Stimulated activated CD4-positive, alpha-beta T cell treated with anti-CD3 and anti-CD28 coated beads, Interleukin-4, amount 100 ng/mL, for 1 hour (primary cell): ENCODE measurements at regions not wholly inside any gene's neighbourhood (a gene's known extent, or its start where the extent isn't known, plus 50 kb on each side); places are given as distances from the start of the nearest gene placed in this dataset.
"Not testable (repeated sequence)": the region's sequence is repeated elsewhere in the genome, so short reads cannot be mapped to it uniquely, and the experiment has no call there.

Experiments used
- DNase-seq: peaks from one replicate; pipeline ENCODE4 v3.0.0-alpha.2; 2020

DNA sequence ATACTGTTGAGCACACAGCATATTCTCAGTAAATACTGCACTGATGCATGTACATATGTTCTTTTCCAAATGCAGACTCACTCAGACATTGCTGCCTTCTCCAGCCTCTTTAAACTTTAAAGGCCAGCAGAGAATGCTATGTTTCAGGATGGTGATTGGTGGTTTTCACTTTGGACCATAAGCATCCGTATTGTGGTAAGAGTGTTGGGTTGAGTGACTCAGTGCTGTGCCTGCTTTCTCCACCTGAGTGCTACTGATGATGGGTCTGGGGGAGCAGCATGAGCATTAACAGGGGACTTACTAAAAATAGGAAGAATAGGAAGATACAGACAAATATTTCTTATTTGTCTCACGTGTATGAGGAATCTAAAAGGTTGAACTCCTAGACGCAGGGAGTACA is 56.3 kb upstream of the ZNF92 start:
- no peak for DNase-seq

DNA sequence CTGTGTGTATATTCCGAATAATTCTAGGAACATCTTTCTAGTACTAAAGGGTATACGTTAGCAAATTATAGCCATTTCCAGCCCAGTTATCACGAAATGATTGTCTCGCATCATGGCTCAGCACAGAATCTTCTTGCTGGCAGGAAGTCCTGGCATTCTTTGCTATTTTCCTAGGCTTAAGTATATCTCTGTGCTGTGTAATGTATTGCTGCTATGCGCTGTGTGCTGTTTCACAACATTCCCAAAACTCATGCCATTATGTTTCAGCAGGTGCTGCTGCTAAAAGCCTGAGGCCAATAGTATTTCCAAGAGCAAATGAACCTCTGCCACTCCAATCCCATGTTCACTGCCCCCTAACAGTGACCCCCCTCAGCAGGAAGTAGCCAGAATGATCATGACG is 62.9 kb upstream of the ZNF92 start:
- no peak for DNase-seq

DNA sequence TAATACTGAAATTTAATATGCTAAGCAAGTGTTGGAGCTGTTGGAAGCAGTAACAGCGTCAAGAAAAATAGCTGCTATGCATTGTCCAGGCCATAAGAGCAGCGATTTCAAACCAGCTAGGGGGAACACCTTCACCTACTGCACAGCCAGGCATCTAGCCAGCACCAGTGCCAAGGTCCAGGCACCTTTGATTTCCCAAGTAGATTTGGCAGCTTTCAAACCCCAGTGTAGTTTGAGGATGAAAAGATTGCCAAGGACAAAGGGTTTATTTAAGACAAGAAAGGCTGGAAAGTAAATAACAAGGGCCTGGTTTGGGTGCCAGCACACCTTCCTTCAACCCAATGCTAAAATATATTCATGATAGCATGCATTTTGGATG is 65.4 kb upstream of the ZNF92 start:
- no peak for DNase-seq

- DNase-seq: peak; percentile 8
These were observed 65.9 kb upstream of the ZNF92 start for GRCh38 chr7:65307651-65308299.

- DNase-seq: no peak
These were observed 69.5 kb upstream of the ZNF92 start for GRCh38 chr7:65304175-65304574.

DNA sequence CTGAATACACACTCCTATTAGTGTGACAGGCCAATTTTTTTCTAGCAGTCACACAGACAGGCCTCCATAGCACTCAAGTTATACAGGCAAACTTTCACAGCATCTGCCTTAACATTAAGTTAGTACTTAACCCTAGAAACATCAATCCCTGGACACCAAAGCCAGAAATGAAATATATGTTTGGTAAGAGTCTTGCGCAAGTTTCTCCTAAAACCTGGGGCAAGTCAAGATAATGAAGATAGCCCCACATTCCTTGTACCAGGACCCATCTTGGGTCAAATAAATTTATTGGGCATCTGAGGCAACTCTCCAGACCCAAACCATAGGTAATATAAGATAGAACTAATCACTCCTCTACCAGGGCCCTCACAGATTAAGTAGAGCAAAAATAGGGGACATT is 70.8 kb upstream of the ZNF92 start:
- no peak for DNase-seq

DNA sequence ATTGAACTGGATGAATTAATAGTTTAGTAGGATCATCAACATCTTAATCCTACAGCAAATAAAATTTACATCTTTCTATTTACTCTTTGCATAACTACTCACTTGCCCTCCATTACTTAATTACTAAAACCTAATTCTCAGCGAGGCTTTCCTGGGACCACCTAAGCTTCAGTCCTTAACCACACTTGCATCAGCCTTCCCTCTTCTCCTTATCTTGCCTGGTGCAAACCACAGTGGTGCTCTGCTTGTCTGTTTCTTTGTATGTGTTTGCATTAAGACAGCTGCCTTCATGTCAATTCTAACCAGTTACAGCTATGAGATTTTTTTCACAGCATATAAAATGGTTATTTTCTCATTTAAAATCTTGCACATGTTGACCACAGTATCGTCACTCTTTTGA is 72.6 kb upstream of the ZNF92 start:
- no peak for DNase-seq

DNA sequence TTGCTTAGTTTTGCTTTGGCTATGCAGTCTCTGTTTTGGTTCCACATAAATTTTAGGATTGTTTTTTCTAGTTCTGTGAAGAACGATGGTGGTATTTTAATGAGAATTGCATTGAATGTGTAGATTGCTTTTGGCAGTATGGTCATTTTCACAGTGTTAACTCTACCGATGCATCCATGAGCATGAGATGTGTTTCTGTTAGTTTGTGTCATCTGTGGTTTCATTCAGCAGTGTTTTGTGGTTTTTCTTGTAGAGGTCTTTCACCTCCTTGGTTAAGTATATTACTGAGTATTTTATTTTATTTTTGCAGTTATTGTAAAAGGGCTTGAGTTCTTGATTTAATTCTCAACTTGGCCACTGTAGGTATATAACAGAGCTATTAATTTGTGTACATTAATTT is 78.2 kb upstream of the ZNF92 start:
- DNase-seq: no peak

GRCh38 chr7:65290340-65290739 is 83.3 kb upstream of the ZNF92 start:
- not testable (repeated sequence) for DNase-seq

- DNase-seq: no peak
These were observed 86.6 kb upstream of the ZNF92 start for GRCh38 chr7:65287023-65287422.

GRCh38 chr7:65285906-65286864 is 87.5 kb upstream of the ZNF92 start:
- no peak for DNase-seq

DNA sequence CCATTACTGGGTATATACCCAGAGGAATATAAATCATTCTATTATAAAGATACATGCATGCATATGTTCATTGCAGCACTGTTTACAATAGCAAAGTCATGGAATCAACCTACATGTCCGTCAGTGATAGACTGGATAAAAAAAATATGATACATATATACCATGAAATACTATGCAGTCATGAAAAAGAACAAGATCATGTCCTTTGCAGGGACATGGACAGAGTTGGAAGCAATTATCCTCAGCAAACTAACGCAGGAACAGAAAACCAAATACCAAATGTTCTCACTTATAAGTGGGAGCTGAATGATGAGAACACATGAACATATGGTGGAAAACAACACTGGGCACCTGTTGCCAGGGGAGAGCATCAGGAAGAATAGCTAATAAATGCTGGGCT is 88.4 kb upstream of the ZNF92 start:
- DNase-seq: not testable (repeated sequence)

GRCh38 chr7:65279795-65280194 is 93.9 kb upstream of the ZNF92 start:
- no peak for DNase-seq

DNA sequence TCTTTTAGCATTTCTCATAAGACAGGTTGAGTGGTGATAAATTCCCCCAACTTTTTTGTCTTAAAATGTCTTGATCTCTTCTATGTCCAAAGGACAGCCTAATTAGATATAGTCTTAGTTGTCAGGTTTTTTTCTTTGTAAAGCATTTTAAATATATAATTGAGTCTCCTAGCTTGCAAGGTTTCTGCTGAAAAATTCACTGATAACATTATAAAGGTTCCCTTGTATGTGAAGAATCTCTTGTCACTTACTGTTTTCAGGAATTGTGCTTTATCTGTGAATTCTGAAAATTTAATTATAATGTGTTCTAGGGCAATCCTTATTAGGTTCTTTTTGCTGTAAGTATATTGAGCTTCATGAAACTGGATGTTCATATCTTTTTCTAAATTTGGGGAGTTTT is 96.8 kb upstream of the ZNF92 start:
- DNase-seq: no peak

- DNase-seq: not testable (repeated sequence)
These were observed 102.2 kb upstream of the ZNF92 start for GRCh38 chr7:65271502-65271901.

GRCh38 chr7:65269150-65269856 is 104.4 kb upstream of the ZNF92 start:
- peak; percentile 34 for DNase-seq

GRCh38 chr7:65268782-65269149 is 104.9 kb upstream of the ZNF92 start:
- DNase-seq: no peak

GRCh38 chr7:65265933-65266519 is 107.6 kb upstream of the ZNF92 start:
- no peak for DNase-seq

DNA sequence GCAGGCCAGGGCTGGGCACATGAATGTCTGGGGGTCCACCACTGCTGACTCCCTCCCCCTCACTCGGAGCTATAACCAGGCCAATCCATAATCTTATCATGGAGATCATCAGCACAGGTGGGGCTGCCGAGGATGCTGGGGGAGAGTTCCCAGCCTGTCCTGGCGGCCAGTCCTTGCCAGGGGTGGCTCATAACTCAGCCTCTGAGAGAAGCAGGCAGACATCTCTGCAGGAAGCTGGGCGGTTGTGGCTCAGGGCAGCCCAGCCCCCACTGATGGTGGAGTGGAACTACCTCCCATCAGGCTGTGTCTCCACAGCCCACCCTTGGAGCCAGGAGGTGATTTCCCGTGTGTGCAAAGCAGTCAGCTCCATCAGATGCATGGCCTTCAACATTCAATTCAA is 109.4 kb upstream of the ZNF92 start:
- no peak for DNase-seq

DNA sequence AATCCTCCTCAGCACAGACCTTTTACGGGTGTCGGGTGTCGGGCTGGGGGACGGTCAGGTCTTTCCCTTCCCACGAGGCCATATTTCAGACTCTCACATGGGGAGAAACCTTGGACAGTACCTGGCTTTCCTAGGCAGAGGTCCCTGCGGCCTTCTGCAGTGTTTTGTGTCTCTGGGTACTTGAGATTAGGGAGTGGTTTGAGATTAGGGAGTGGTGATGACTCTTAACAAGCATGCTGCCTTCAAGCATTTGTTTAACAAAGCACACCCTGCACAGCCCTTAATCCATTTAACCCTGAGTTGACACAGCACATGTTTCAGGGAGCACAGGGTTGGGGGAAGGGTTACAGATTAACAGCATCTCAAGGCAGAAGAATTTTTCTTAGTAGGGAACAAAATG is 113.0 kb upstream of the ZNF92 start:
- not testable (repeated sequence) for DNase-seq

DNA sequence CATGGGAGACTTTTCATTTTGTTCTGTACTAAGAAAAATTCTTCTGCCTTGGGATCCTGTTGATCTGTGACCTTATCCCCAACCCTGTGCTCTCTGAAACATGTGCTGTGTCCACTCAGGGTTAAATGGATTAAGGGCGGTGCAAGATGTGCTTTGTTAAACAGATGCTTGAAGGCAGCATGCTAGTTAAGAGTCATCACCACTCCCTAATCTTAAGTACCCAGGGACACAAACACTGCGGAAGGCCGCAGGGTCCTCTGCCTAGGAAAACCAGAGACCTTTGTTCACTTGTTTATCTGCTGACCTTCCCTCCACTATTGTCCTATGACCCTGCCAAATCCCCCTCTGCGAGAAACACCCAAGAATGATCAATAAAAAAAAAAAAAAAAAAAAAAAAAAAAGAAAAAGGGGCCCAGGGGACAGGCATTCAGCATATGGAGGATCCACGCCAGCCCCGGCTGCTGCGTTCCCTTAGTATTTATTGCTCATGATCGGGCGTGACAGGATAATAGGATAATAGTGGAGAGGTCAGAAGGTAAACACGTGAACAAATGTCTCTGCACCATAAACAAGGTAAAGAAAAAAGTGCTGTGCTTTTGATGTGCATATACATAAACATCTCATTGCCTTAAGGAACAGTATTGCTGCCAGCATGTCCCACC is 113.7 kb upstream of the ZNF92 start:
- not testable (repeated sequence) for DNase-seq

DNA sequence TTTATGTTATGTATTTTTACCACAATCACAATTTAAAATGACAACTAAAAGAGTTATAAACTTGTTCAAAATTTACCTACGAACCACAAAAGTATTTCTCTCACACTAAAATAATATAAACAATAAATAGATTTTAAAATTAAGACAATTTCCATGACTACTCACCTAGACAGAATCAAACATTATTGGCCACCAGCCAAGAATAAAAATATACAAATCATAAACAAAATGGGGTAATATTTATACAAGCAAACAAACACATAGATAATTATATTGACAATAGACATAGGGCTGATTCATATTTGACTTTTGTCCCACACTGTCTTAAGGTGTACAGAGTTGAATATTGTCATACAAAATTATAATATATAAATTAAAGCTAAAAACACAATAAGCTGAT is 119.6 kb upstream of the ZNF92 start:
- no peak for DNase-seq
